ENCODE measurements at regions not wholly inside any gene's neighbourhood (a gene's known extent, or its start where the extent isn't known, plus 50 kb on each side); places are given as distances from the start of the nearest gene placed in this dataset.
A peak's percentile ranks its signal among the peaks of the same experiment; 100 is the strongest.
"Not testable (repeated sequence)": the region's sequence is repeated elsewhere in the genome, so short reads cannot be mapped to it uniquely, and the experiment has no call there.

DNA sequence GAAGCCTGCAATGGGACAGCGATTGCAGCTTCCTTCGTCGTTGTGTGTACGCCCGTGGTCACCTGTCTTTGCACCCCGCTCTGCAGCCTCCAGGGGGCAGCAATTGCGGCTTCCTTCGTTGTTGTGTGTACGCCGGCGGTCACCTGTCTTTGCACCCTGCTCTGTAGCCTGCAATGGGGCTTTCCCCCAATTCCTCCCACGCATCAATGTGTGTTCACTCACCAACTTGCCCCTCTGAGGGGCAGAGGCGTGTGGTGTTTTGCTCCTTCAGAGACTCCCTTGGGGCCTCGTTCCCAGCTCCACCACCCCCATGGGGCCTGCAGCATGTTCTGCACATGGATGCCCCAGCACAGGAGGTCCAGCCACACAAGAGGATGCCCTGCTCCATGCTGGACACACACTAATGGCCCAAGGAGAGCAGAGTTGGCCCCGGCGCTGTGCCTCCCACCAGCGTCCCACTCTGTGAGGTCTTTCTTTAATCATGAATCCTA lies 197.1 kb downstream of the LAT start:
- H3K27ac ChIP-seq (ENCODE audit: extremely low read depth, low read depth, low read length); H4K20me1 ChIP-seq (replicated peaks; ENCODE audit: control insufficient read depth, insufficient read depth, low read length); H3K27me3 ChIP-seq (ENCODE audit: control insufficient read depth in 2 of 2, insufficient read depth in 2 of 2, low read length in 2 of 2); FAIRE-seq; H3K9me1 ChIP-seq (ENCODE audit: control insufficient read depth, insufficient read depth, low read length); intact Hi-C loops (cut with micrococcal nuclease); BruUV-seq (replicated peaks); H3K9ac ChIP-seq (ENCODE audit: insufficient read depth in 1 of 2, low read depth in 2 of 2, low read length in 2 of 2); H3K79me2 ChIP-seq (ENCODE audit: control insufficient read depth, insufficient read depth, low read length); CTCF ChIA-PET (ENCODE audit: low intra/inter-chr PET ratio); H2AFZ ChIP-seq (ENCODE audit: low read depth, low read length); H3K9me3 ChIP-seq (replicated peaks; ENCODE audit: control insufficient read depth, insufficient read depth, low read depth, low read length); POLR2A ChIA-PET; H3K36me3 ChIP-seq (ENCODE audit: control insufficient read depth, insufficient read depth, low read length); H3K4me3 ChIP-seq; H3K4me2 ChIP-seq (ENCODE audit: insufficient read depth, low read length); in situ Hi-C loops (cut with MboI): not testable (repeated sequence)
- 43% methylated on average over 15 of the region's 17 CpGs for WGBS (ENCODE audit: insufficient coverage, low coverage, missing lambda C conversion rate)
- H3K4me1 ChIP-seq (replicated peaks in 1 of 2; ENCODE audit: control insufficient read depth in 2 of 2, insufficient read depth in 2 of 2, low read length in 2 of 2) = peaks cover 18 to 57% of the 10 kb centered on the region in 2 experiments; a peak in 4 of 5 replicates
- DNase-seq (ENCODE audit: extremely low read depth in 1 of 4, low spot score in 3 of 4) (peak; percentile 12 to 32 (median 18)), ATAC-seq (peak; percentile 50; the same call in 2 of the 3 replicates)
- TF ChIP-seq E2F6 (IDR thresholded peaks at IDR 0.05; ENCODE audit: borderline replicate concordance in 1 of 2, extremely low read depth in 1 of 2, insufficient read depth in 1 of 2, insufficient read length in 1 of 2, low read depth in 1 of 2, low read length in 1 of 2, poor library complexity in 1 of 2, severe bottlenecking in 1 of 2) (peak in 1 of 2 experiments; percentile 18), CTCF (IDR thresholded peaks at IDR 0.05 in 2 of 3, conservative IDR thresholded peaks at IDR 0.05 in 1 of 3; ENCODE audit: insufficient read depth in 2 of 3, low read depth in 1 of 3, low read length in 3 of 3) (peak; percentile 18 to 37 (median 35); a peak in 3 of 6 replicates), L3MBTL2 (IDR thresholded peaks at IDR 0.05) (peak; percentile 26; the same call in 1 of the 2 replicates), RAD21 (CRISPR knock-in tag; conservative IDR thresholded peaks at IDR 0.05 in 1 of 2, IDR thresholded peaks at IDR 0.05 in 1 of 2) (0 out of 4 replicates have a peak, but pooled peaks of 1 of the 2 experiments have one; percentile 19)
- TF ChIP-seq, protein P1, sequence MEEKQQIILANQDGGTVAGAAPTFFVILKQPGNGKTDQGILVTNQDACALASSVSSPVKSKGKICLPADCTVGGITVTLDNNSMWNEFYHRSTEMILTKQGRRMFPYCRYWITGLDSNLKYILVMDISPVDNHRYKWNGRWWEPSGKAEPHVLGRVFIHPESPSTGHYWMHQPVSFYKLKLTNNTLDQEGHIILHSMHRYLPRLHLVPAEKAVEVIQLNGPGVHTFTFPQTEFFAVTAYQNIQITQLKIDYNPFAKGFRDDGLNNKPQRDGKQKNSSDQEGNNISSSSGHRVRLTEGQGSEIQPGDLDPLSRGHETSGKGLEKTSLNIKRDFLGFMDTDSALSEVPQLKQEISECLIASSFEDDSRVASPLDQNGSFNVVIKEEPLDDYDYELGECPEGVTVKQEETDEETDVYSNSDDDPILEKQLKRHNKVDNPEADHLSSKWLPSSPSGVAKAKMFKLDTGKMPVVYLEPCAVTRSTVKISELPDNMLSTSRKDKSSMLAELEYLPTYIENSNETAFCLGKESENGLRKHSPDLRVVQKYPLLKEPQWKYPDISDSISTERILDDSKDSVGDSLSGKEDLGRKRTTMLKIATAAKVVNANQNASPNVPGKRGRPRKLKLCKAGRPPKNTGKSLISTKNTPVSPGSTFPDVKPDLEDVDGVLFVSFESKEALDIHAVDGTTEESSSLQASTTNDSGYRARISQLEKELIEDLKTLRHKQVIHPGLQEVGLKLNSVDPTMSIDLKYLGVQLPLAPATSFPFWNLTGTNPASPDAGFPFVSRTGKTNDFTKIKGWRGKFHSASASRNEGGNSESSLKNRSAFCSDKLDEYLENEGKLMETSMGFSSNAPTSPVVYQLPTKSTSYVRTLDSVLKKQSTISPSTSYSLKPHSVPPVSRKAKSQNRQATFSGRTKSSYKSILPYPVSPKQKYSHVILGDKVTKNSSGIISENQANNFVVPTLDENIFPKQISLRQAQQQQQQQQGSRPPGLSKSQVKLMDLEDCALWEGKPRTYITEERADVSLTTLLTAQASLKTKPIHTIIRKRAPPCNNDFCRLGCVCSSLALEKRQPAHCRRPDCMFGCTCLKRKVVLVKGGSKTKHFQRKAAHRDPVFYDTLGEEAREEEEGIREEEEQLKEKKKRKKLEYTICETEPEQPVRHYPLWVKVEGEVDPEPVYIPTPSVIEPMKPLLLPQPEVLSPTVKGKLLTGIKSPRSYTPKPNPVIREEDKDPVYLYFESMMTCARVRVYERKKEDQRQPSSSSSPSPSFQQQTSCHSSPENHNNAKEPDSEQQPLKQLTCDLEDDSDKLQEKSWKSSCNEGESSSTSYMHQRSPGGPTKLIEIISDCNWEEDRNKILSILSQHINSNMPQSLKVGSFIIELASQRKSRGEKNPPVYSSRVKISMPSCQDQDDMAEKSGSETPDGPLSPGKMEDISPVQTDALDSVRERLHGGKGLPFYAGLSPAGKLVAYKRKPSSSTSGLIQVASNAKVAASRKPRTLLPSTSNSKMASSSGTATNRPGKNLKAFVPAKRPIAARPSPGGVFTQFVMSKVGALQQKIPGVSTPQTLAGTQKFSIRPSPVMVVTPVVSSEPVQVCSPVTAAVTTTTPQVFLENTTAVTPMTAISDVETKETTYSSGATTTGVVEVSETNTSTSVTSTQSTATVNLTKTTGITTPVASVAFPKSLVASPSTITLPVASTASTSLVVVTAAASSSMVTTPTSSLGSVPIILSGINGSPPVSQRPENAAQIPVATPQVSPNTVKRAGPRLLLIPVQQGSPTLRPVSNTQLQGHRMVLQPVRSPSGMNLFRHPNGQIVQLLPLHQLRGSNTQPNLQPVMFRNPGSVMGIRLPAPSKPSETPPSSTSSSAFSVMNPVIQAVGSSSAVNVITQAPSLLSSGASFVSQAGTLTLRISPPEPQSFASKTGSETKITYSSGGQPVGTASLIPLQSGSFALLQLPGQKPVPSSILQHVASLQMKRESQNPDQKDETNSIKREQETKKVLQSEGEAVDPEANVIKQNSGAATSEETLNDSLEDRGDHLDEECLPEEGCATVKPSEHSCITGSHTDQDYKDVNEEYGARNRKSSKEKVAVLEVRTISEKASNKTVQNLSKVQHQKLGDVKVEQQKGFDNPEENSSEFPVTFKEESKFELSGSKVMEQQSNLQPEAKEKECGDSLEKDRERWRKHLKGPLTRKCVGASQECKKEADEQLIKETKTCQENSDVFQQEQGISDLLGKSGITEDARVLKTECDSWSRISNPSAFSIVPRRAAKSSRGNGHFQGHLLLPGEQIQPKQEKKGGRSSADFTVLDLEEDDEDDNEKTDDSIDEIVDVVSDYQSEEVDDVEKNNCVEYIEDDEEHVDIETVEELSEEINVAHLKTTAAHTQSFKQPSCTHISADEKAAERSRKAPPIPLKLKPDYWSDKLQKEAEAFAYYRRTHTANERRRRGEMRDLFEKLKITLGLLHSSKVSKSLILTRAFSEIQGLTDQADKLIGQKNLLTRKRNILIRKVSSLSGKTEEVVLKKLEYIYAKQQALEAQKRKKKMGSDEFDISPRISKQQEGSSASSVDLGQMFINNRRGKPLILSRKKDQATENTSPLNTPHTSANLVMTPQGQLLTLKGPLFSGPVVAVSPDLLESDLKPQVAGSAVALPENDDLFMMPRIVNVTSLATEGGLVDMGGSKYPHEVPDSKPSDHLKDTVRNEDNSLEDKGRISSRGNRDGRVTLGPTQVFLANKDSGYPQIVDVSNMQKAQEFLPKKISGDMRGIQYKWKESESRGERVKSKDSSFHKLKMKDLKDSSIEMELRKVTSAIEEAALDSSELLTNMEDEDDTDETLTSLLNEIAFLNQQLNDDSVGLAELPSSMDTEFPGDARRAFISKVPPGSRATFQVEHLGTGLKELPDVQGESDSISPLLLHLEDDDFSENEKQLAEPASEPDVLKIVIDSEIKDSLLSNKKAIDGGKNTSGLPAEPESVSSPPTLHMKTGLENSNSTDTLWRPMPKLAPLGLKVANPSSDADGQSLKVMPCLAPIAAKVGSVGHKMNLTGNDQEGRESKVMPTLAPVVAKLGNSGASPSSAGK (IDR thresholded peaks at IDR 0.05) = peak; percentile 25; the same call in 1 of the 2 replicates

Measured in K562 (cell line).